Liver (tissue), 8 donors: ENCODE measurements at regions not wholly inside any gene's neighbourhood (a gene's known extent, or its start where the extent isn't known, plus 50 kb on each side); places are given as distances from the start of the nearest gene placed in this dataset.
A peak's percentile ranks its signal among the peaks of the same experiment; 100 is the strongest.

Experiments used
- DNase-seq: peaks from one replicate; pipeline ENCODE4 v3.0.0-alpha.2; 2017; ENCODE audit warnings: low spot score
- H3K27ac ChIP-seq, 2 donors: one replicate each; pipeline ENCODE4 v1.7.0; 2013; ENCODE audit warnings: inconsistent platforms in 2 of 2, low read length in 2 of 2, control low read depth in 1 of 2, low read depth in 1 of 2, mild to moderate bottlenecking in 1 of 2
- H3K27me3 ChIP-seq, 4 donors: one replicate each; pipeline versions ENCODE4 v1.6.1 to v1.7.0; 2013; ENCODE audit warnings: low read length in 3 of 4, inconsistent platforms in 1 of 4, mild to moderate bottlenecking in 1 of 4, moderate library complexity in 1 of 4; ENCODE audit not compliant: control insufficient read depth in 4 of 4, insufficient read depth in 4 of 4
- H3K36me3 ChIP-seq, 4 donors: one replicate each; pipeline versions ENCODE4 v1.6.1 to v1.7.0; 2013; ENCODE audit warnings: low read length in 3 of 4, mild to moderate bottlenecking in 3 of 4, low read depth in 1 of 4, moderate library complexity in 1 of 4; ENCODE audit not compliant: control insufficient read depth in 4 of 4, insufficient read depth in 3 of 4
- H3K4me1 ChIP-seq, 4 donors: one replicate each; pipeline versions ENCODE4 v1.6.1 to v1.7.0; 2013; ENCODE audit warnings: low read length in 3 of 4, mild to moderate bottlenecking in 3 of 4, moderate library complexity in 1 of 4; ENCODE audit not compliant: control insufficient read depth in 4 of 4, insufficient read depth in 4 of 4
- H3K4me3 ChIP-seq, 3 donors: one replicate each; pipeline versions ENCODE4 v1.6.1 to v1.7.0; 2013; ENCODE audit warnings: low read length in 3 of 3, control low read depth in 1 of 3, low read depth in 1 of 3, mild to moderate bottlenecking in 1 of 3
- H3K9ac ChIP-seq, 2 donors: one replicate each; pipeline ENCODE4 v1.7.0; 2013; ENCODE audit warnings: low read length in 2 of 2, mild to moderate bottlenecking in 2 of 2, moderate library complexity in 2 of 2, control low read depth in 1 of 2, low read depth in 1 of 2
- H3K9me3 ChIP-seq, 4 donors: one replicate each; pipeline versions ENCODE4 v1.6.1 to v1.7.0; 2013; ENCODE audit warnings: low read length in 3 of 4; ENCODE audit not compliant: control insufficient read depth in 4 of 4
- ATF3 ChIP-seq: IDR thresholded peaks from 2 replicates; pipeline ENCODE4 v1.6.1; 2016; ENCODE audit warnings: antibody characterized with exemption
- CTCF ChIP-seq: fragments of 150-350 bp; IDR thresholded peaks from 2 replicates; pipeline ENCODE4 v1.5.1; 2017; ENCODE audit warnings: improper control_type of control experiment, low read depth, low read length; ENCODE audit not compliant: missing input control
- EGR1 ChIP-seq, 2 donors: IDR thresholded peaks; 2 replicates each; pipeline ENCODE4 v1.6.1; 2016 to 2018; ENCODE audit warnings: antibody characterized with exemption in 2 of 2, low read depth in 2 of 2
- FOXA1 ChIP-seq: IDR thresholded peaks from 2 replicates; pipeline ENCODE4 v1.6.1; 2016; ENCODE audit warnings: antibody characterized with exemption
- FOXA2 ChIP-seq: IDR thresholded peaks from 2 replicates; pipeline ENCODE4 v1.6.1; 2016; ENCODE audit warnings: antibody characterized with exemption
- GABPA ChIP-seq, 2 donors: IDR thresholded peaks in 1 of 2; conservative IDR thresholded peaks in 1 of 2; 2 replicates each; pipeline ENCODE4 v1.6.1; 2016; ENCODE audit warnings: antibody characterized with exemption in 2 of 2, mild to moderate bottlenecking in 1 of 2, moderate library complexity in 1 of 2
- HNF4A ChIP-seq, 2 donors: conservative IDR thresholded peaks; 2 replicates each; pipeline ENCODE4 v1.6.1; 2016; ENCODE audit warnings: antibody characterized with exemption in 2 of 2, mild to moderate bottlenecking in 2 of 2
- HNF4G ChIP-seq: IDR thresholded peaks from 2 replicates; pipeline ENCODE4 v1.6.1; 2016; ENCODE audit warnings: antibody characterized with exemption
- JUND ChIP-seq, 2 donors: IDR thresholded peaks; 2 replicates each; pipeline ENCODE4 v1.6.1; 2016; ENCODE audit warnings: antibody characterized with exemption in 2 of 2
- MAX ChIP-seq: IDR thresholded peaks from 2 replicates; pipeline ENCODE4 v1.6.1; 2016; ENCODE audit warnings: antibody characterized with exemption
- NR2F2 ChIP-seq: IDR thresholded peaks from 2 replicates; pipeline ENCODE4 v1.6.1; 2016; ENCODE audit warnings: antibody characterized with exemption
- RAD21 ChIP-seq, 2 donors: IDR thresholded peaks; 2 replicates each; pipeline ENCODE4 v1.6.1; 2016; ENCODE audit warnings: antibody characterized with exemption in 2 of 2, mild to moderate bottlenecking in 2 of 2
- REST ChIP-seq: IDR thresholded peaks from 2 replicates; pipeline ENCODE4 v1.6.1; 2016; ENCODE audit warnings: antibody characterized with exemption, mild to moderate bottlenecking
- RXRA ChIP-seq, 2 donors: IDR thresholded peaks; 2 replicates each; pipeline ENCODE4 v1.6.1; 2017 to 2018; ENCODE audit warnings: antibody characterized with exemption in 2 of 2, mild to moderate bottlenecking in 1 of 2
- SP1 ChIP-seq: IDR thresholded peaks from 2 replicates; pipeline ENCODE4 v1.6.1; 2018; ENCODE audit warnings: antibody characterized with exemption, mild to moderate bottlenecking
- YY1 ChIP-seq: IDR thresholded peaks from 2 replicates; pipeline ENCODE4 v1.6.1; 2016; ENCODE audit warnings: antibody characterized with exemption, mild to moderate bottlenecking
- ZBTB33 ChIP-seq: IDR thresholded peaks from 2 replicates; pipeline ENCODE4 v1.6.1; 2016; ENCODE audit warnings: antibody characterized with exemption
- WGBS: extraction: QIAGEN DNeasy Blood & Tissue Kit; methylation state at CpG from one replicate; pipeline ENCODE4 v1.1.7; 2013; 5-methylcytosine and 5-hydroxymethylcytosine counted together
- donor health status: healthy.
- donor health status: healthy.
- donor health status: healthy.
- donor health status: healthy.
- donor health status: healthy.

GRCh38 chr4:184897895-184898294 is 72.1 kb upstream of the ACSL1 start:
- peak overlapping the region; percentile 80 to 83 for H3K9ac ChIP-seq
- 30% methylated on average over 7 of the region's 7 CpGs for WGBS
- no peaks in the 10 kb centered on the region for H3K9me3 ChIP-seq
- H3K4me3 ChIP-seq, result peak overlapping the region; percentile 27 to 82 (median 78)
- peaks cover 6 to 84% (median 52%) of the 10 kb centered on the region in 4 donors for H3K4me1 ChIP-seq
- H3K27ac ChIP-seq, result peak overlapping the region; percentile 91 to 95
- no peaks in the 10 kb centered on the region for H3K36me3 ChIP-seq
- no peaks in the 10 kb centered on the region for H3K27me3 ChIP-seq
- no peak for DNase-seq
- TF ChIP-seq HNF4G (no peak), ATF3 (no peak), GABPA (IDR thresholded peaks at IDR 0.05 in 1 of 2, conservative IDR thresholded peaks at IDR 0.05 in 1 of 2) (no peak), YY1 (no peak), CTCF (no peak), RAD21 (IDR thresholded peaks at IDR 0.05) (no peak), NR2F2 (no peak), MAX (no peak), RXRA (IDR thresholded peaks at IDR 0.05) (no peak), EGR1 (IDR thresholded peaks at IDR 0.05; ENCODE audit: low read depth in 2 of 2) (no peak), JUND (IDR thresholded peaks at IDR 0.05) (no peak), HNF4A (conservative IDR thresholded peaks at IDR 0.05) (no peak), FOXA2 (no peak), ZBTB33 (no peak), SP1 (no peak), FOXA1 (no peak), REST (no peak)

- peak overlapping the region; percentile 27 to 82 (median 78) for H3K4me3 ChIP-seq
- TF ChIP-seq MAX, result no peak
- no peak for TF ChIP-seq REST
- no peak for TF ChIP-seq GABPA (IDR thresholded peaks at IDR 0.05 in 1 of 2, conservative IDR thresholded peaks at IDR 0.05 in 1 of 2)
- no peak for TF ChIP-seq YY1
- peak overlapping the region; percentile 80 to 83 for H3K9ac ChIP-seq
- no peaks in the 10 kb centered on the region for H3K36me3 ChIP-seq
- H3K9me3 ChIP-seq, result no peaks in the 10 kb centered on the region
- H3K4me1 ChIP-seq, result peaks cover 6 to 79% (median 49%) of the 10 kb centered on the region in 4 donors
- 44% methylated on average over 5 of the region's 5 CpGs for WGBS
- DNase-seq, result no peak
- no peaks in the 10 kb centered on the region for H3K27me3 ChIP-seq
- H3K27ac ChIP-seq, result peak overlapping the region; percentile 91 to 95
Observed at GRCh38 chr4:184898793-184899192, 73.0 kb upstream of the ACSL1 start.
